ENCODE measurements at regions not wholly inside any gene's neighbourhood (a gene's known extent, or its start where the extent isn't known, plus 50 kb on each side); places are given as distances from the start of the nearest gene placed in this dataset.

GRCh38 chr12:88432531-88433490, 147.5 kb downstream of the KITLG start:
- no peak for DNase-seq
- Histone ChIP-seq H3K36me3 (no peaks in the 10 kb centered on the region), H3K27ac (no peak overlapping the region), H3K9me3 (ENCODE audit: severe bottlenecking) (no peaks in the 10 kb centered on the region), H3K4me3 (ENCODE audit: low read depth, low read length) (no peak overlapping the region), H3K27me3 (ENCODE audit: insufficient read depth, low read depth, severe bottlenecking) (peaks cover 4% of the 10 kb centered on the region)
- no peak for TF ChIP-seq CTCF (IDR thresholded peaks at IDR 0.05; ENCODE audit: low read depth, low read length)

GRCh38 chr12:88433997-88434703, 146.1 kb downstream of the KITLG start:
- Histone ChIP-seq H3K36me3 (no peaks in the 10 kb centered on the region), H3K27ac (no peak overlapping the region), H3K27me3 (ENCODE audit: insufficient read depth, low read depth, severe bottlenecking) (peaks cover 4% of the 10 kb centered on the region), H3K9me3 (ENCODE audit: severe bottlenecking) (no peaks in the 10 kb centered on the region), H3K4me3 (ENCODE audit: low read depth, low read length) (no peak overlapping the region)
- no peak for DNase-seq
- no peak for TF ChIP-seq CTCF (IDR thresholded peaks at IDR 0.05; ENCODE audit: low read depth, low read length)

- Histone ChIP-seq H3K4me3 (ENCODE audit: low read depth, low read length) (no peak overlapping the region), H3K36me3 (no peaks in the 10 kb centered on the region), H3K27ac (no peak overlapping the region), H3K27me3 (ENCODE audit: insufficient read depth, low read depth, severe bottlenecking) (peaks cover 4% of the 10 kb centered on the region), H3K9me3 (ENCODE audit: severe bottlenecking) (no peaks in the 10 kb centered on the region)
- DNase-seq: no peak
- TF ChIP-seq CTCF (IDR thresholded peaks at IDR 0.05; ENCODE audit: low read depth, low read length): no peak
Measured at GRCh38 chr12:88435334-88436076, 144.8 kb downstream of the KITLG start.

GRCh38 chr12:88437226-88437625, 143.0 kb downstream of the KITLG start:
- TF ChIP-seq CTCF (IDR thresholded peaks at IDR 0.05; ENCODE audit: low read depth, low read length): no peak

More at GRCh38 chr12:88437226-88437625, 143.0 kb downstream of the KITLG start:
- Histone ChIP-seq H3K27me3 (ENCODE audit: insufficient read depth, low read depth, severe bottlenecking) (peaks cover 4% of the 10 kb centered on the region), H3K36me3 (no peaks in the 10 kb centered on the region), H3K9me3 (ENCODE audit: severe bottlenecking) (no peaks in the 10 kb centered on the region), H3K4me3 (ENCODE audit: low read depth, low read length) (no peak overlapping the region), H3K27ac (no peak overlapping the region)
- no peak for DNase-seq
